ENCODE measurements at regions not wholly inside any gene's neighbourhood (a gene's known extent, or its start where the extent isn't known, plus 50 kb on each side); places are given as distances from the start of the nearest gene placed in this dataset.

- no peak for DNase-seq (ENCODE audit: low read depth, low spot score)
Measured at GRCh38 chr5:99141534-99142128, 212.8 kb upstream of the CHD1 start.

- DNase-seq (ENCODE audit: low read depth, low spot score): no peak
Measured at GRCh38 chr5:99138911-99139310, 210.1 kb upstream of the CHD1 start.

DNA sequence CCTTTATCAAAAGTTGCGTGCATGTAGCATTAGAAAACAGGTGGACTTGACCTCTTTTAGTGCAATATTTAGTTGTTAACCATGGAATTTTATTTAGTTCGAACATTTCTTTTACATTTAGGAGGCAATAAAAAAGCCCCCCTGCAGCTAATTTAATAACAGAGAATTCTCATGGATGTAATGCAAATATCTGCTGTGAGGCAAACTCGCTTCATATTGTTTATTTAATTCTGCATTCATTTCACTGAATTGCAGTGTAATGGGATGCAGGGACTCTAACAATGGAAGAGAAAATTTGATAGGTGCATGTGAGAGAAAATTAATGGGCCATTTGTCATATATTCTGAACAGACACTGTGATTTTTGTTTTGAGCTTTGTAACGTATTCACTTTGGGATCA, 205.1 kb upstream of the CHD1 start:
- DNase-seq (ENCODE audit: low read depth, low spot score): no peak

GRCh38 chr5:99129768-99130501, 201.1 kb upstream of the CHD1 start:
- no peak for DNase-seq (ENCODE audit: low read depth, low spot score)

DNA sequence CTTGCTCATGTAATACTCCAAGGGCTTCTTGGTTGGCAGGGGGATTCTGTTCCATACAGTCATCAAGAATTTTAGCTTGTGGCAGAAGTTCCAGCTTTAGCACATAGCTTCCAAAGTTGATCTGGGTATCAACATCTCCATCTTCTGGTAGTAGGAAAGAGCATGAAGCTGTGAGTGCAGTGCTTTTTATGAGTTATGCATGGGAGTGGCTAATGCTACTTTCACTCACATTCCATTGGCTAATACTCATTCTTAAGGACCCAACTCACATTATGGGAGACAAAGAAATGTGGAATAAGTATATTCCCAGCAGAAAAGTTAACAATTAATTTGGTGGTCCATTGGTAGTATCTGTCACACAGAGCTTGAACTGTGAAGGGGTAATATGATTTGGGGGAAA, 194.2 kb upstream of the CHD1 start:
- no peak for DNase-seq (ENCODE audit: low read depth, low spot score)

DNA sequence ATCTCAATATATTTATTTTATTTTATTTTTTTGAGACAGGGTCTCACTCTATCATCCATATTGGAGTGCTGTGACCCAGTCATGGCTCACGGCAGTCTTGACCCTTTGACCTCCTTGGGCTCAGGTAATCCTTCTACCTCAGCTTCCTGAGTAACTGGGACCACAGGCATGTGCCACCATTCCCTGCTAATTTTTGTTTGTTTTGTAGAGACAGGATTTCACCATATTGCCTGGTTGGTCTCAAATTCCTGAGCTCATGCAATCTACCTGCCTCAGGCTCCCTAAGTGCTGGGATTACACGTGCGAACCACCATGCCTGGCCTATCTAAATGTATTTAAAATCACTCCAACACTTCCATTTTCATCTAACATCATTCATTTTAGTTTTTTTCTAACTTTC, 190.5 kb upstream of the CHD1 start:
- no peak for DNase-seq (ENCODE audit: low read depth, low spot score)

- no peak for DNase-seq (ENCODE audit: low read depth, low spot score)
Measured at GRCh38 chr5:99116526-99116925, 187.7 kb upstream of the CHD1 start.

GRCh38 chr5:99109894-99110293, 181.1 kb upstream of the CHD1 start:
- no peak for DNase-seq (ENCODE audit: low read depth, low spot score)

GRCh38 chr5:99105216-99105615, 176.4 kb upstream of the CHD1 start:
- no peak for DNase-seq (ENCODE audit: low read depth, low spot score)

- no peak for DNase-seq (ENCODE audit: low read depth, low spot score)
Measured at GRCh38 chr5:99104538-99105132, 175.8 kb upstream of the CHD1 start.

DNA sequence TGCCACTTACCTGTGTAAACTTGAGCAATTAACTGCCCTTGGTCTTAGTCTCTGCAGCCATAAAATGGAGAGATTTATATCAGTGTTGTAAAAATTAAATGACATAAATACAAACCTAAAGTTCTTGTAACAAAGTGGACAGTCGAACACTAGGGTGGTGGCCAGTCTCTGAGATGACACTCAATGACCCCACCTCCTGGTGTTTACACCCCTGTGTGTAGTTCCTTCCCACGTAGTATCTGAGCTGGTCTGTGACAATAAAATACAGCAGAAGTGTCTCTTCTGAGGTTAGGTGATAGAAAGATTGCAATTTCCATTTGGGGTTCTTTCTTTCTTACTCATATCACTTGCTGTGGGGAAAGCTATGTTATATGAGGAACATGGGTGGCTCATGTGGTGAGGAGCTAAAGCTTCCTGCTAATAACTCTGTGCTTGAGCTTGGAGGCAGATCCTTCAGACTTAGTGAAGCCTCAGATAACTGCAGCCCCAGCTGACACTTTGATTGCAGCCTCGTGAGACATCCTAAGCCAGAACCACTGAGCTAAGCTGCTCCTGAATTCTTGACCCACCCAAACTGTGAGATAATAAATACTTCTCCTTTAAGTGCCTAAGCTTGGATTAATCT, 173.4 kb upstream of the CHD1 start:
- DNase-seq (ENCODE audit: low read depth, low spot score): no peak

GRCh38 chr5:99099691-99100090, 170.9 kb upstream of the CHD1 start:
- no peak for DNase-seq (ENCODE audit: low read depth, low spot score)

DNA sequence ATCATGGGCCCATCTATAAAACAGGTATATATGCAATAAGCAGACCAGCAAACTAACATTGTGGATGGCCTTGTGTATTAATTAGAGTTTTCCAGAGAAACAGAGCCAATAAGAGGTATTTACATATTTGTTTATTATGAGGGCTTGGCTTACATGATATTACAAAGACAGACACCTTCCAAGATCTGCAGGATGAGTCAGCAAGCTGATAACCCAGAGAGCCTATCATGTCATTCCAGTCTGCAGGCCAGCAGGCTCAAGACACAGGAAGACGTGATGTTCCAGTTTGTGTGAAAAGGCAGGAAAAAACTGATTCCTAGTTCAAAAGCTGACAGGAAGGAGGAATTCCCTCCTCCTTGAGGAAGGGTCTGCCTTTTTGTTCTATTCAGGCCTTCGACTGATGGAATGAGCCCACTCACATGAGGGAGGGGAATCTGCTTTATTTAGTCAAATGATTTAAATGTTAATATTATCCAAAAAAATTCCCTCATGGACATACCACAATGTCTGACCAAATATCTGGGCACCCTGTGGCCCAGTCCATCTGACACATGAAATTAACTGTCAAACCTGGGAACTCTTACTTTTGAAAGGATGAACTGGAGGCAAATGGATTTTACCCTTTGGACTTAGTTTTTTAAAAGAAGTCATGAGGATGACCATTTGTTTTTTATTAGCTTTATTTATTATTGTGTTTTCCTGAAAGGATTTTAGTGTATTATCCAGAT, 161.2 kb upstream of the CHD1 start:
- DNase-seq (ENCODE audit: low read depth, low spot score): no peak

- DNase-seq (ENCODE audit: low read depth, low spot score): no peak
Measured at GRCh38 chr5:99088309-99088708, 159.5 kb upstream of the CHD1 start.

GRCh38 chr5:99083197-99083596, 154.4 kb upstream of the CHD1 start:
- no peak for DNase-seq (ENCODE audit: low read depth, low spot score)

GRCh38 chr5:99081711-99082110, 152.9 kb upstream of the CHD1 start:
- no peak for DNase-seq (ENCODE audit: low read depth, low spot score)

- no peak for DNase-seq (ENCODE audit: low read depth, low spot score)
Measured at GRCh38 chr5:99076723-99077640, 148.2 kb upstream of the CHD1 start.

- no peak for DNase-seq (ENCODE audit: low read depth, low spot score)
Measured at GRCh38 chr5:99072846-99073245, 144.0 kb upstream of the CHD1 start.

- DNase-seq (ENCODE audit: low read depth, low spot score): no peak
Measured at GRCh38 chr5:99070822-99071221, 142.0 kb upstream of the CHD1 start.

DNA sequence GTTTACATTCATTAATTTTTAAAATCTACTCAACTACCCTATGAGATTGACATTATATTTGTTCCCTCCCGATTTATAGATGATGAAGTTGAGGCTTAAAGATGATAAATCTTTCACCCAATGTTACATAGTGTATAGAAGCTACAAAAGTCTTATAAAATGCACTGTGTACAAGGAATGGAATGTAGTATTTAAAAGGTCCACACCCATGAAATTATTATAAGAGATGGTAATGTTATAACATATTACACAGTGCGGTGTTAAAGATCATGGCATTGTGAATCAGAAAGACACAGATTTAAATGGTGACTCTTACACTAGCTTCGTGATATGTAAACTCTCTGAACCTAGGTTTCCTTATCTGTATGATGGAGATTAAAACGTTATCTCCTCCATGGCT, 141.6 kb upstream of the CHD1 start:
- DNase-seq (ENCODE audit: low read depth, low spot score): no peak

Data from activated naive CD8-positive, alpha-beta T cell treated with anti-CD3 and anti-CD28 coated beads, Interleukin-2, amount 50 U/mL, for 16 hours (primary cell).